Left renal cortex interstitium (tissue), 4 donors: ENCODE measurements at regions not wholly inside any gene's neighbourhood (a gene's known extent, or its start where the extent isn't known, plus 50 kb on each side); places are given as distances from the start of the nearest gene placed in this dataset.

Source experiments
- DNase-seq, 4 donors: peaks; one replicate each; pipeline ENCODE4 v3.0.0-alpha.2; 2013; ENCODE audit warnings: low read depth in 4 of 4, low spot score in 2 of 4, missing footprints in 1 of 4

DNA sequence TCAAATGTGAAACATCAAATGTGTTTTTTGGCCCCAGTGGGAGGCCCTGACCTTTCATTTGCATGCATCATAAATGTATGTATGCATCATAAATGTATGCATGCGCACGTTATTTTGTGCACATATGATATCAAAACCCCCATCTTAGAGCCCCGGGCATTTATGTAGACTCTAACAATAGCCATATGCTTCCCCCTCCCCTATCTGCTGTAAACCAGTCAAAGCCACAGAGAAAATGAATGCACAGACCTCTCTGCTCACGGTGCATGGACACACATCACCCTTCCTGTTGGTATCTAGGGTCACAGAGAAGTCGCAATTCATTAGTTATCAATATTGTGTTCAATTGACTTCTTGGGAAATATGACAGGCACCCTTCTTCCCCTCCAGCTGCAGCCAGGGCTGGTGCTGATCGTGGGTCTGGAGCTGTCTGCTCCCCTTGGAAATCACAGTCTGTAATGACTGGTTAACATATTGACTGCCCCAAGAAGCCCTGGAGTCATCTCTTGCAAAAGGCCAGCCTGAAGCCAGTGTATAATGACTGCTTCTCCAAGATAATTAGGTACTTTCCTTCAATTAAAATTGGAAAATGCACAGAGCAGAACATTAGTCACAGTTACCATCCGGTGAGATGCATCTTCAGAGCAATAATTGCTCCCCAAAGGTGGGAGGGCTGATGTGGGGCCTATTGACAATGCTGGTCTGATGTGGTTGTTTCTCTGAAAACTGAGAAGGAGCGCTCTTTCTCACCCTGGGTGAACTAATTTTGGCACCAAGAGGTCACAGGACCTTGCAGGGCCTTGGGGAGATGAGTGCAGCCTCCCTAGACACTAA lies 532.2 kb downstream of the CDH26 start:
- no peak for DNase-seq

DNA sequence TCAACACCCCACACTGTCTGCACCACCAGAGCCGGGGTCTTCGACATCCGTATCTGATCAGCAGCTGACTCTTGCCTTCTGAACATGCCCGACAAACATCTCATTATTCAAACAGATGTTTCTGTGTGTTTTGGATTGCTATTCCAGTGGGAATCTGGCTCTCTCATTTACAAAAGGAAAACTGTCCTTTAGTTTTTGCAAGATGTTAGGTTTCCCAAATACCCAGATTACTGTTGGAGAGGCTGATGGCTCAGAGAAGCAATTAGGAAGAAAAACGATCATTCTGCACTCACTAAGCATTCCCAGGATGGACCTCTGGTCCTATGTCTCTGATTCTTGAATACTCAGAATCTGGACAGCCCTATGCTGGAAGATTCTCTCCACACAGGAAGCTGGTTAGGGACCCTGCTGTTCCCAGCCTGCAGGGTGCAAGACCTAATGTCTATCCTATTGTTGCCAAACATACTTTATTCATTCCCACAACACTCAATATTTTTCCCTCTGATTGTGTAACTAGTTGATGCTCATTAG lies 532.9 kb downstream of the CDH26 start:
- no peak for DNase-seq

DNA sequence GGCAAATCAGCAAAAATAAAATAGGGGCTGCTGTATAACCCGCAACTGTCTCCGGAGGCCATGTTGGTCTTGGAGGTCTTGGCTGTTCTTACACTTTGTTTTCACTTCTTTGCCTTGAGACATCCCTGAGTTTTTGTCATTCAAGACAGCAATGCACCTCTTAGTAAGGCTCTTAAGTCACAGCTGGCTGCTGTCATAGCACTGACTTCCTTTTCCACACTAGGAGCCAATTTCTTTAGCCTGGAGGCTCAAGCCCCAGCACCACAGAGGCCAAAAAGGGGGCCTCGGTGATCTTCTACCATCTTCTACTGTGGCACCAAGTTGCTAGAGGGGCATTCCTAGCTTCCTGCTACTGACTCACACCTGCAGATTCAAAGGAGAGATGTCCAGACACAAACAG lies 536.3 kb downstream of the CDH26 start:
- DNase-seq: no peak

DNA sequence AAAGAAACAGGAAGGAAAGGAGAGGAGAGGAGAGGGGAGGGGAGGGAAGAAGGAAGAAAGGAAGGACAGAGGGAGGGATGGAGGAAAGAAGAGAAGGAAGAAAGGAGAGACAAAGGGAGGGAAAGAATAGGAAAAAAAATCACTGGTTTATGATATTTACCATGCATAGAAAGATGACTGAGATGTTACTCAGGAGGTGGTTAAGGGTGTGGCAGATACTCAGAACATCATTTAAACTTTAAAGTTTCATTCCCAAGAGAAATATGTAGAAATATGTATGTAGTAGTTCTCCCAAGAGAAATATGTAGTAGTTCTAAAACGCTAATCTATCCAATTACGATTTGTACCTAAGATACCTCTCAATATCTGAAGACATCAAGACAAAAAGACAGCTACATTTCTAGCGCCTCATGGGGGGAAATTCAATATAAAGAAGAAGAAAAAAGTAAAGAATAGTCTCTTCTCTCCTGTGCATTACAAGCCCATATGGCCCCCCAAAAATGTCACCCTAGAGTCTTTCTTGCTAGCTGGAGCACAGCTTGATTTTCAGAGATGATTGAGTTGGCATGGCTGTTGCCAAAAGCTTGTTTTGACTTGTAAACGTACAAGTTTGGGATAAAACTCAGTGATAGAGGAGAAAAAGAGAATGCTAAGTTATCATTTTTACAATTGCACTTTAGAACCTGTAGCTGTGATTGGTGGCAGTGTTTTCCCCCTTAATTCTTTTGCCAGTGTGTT lies 539.2 kb downstream of the CDH26 start:
- no peak for DNase-seq

DNA sequence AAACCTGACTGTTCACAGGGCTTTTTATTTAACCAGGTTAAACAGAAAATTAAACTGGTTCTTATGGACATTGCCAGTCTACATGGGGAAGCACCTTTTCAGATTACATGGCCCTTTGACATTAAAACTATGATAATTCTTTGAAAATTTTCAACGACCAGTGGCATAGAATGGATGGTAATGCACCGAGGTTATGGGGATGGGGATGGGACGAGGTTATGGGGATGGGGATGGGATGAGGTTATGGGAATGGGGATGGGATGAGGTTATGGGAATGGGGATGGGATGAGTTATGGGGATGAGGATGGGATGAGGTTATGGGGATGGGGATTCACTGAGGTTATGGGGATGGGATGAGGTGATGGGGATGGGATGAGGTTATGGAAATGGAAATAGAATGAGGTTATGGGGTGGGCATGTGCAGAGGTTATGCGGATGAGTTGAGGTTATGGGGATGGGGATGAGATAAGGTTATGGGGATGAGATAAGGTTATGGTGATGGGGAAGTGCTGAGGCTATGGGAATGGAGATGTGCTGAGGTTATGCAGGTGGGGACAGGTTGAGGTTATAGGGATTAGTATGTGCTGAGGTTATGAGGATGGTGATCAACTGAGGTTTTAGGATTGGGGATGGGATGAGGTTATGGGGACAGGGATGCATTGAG lies 541.9 kb downstream of the CDH26 start:
- no peak for DNase-seq

DNA sequence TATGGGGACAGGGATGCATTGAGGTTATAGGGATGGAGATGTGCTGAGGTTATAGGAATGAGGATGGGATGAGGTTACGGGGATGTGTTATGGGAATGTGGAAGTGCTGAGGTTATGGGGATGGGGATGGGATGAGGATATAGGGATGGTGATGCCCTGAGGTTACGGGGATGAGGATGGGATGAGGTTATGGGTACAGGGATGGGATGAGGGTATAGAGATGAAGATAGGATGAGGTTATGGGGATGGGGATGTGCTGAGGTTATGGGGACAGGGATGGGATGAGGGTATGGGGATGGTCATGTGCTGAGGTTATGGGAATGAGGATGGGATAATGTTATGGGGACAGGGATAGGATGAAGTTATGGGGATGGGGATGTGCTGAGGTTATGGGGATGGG lies 542.8 kb downstream of the CDH26 start:
- no peak for DNase-seq

DNA sequence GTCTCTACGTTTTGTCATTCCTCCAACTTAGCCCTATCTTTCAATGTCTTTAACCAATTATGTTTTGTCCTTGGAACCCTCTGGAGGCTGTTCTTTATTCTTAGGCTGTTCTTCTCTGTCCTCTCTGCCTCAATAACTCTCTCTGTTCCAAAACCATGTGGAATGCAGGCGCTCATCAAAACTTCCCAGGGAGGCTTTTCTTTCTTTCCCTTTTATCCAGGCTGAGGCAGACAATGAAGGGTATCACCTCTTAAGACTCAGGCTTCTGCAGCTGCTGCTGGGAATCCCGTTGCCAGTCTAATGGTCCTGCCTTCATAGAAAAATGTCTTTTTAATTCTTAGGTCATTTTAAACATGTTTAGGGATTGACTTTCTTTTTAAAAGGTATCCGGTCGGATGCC lies 544.7 kb downstream of the CDH26 start:
- DNase-seq: no peak

DNA sequence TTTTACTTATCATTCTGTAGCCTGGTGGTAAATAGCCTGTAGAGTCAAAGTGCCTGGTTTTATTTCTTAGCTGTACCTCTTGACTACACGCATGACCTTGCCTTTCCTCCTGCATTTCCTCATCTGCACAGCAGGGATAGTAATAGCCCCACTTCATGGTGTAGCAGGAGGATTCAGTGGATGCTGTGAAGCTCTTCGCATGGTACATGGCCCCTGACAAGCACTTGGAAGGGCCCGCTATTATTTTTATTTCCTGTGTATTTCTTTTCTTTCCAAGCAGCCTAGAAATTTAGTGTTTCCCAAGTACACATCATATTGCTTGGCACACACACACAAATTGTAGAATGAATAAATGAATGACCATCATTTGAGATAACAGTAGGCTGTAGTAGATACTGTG lies 547.2 kb downstream of the CDH26 start:
- DNase-seq: no peak

DNA sequence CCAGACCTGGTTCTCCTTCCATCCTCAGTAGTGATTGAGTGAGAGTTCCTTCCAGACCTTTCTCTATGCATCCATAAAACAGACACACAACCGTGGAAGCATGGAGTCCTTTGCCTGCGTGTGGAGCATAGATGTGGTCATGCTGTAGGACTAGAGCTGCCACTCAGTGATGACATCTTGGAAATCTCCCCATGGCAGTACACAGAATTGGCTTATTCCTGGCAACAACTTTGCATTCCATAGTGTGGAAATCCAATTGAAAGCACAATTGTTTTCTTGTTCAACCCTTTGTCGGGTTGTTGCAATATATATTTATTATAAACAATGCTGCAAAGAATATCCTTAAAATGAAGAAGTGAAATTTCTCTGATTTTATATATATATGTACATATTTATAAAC lies 547.8 kb downstream of the CDH26 start:
- no peak for DNase-seq

DNA sequence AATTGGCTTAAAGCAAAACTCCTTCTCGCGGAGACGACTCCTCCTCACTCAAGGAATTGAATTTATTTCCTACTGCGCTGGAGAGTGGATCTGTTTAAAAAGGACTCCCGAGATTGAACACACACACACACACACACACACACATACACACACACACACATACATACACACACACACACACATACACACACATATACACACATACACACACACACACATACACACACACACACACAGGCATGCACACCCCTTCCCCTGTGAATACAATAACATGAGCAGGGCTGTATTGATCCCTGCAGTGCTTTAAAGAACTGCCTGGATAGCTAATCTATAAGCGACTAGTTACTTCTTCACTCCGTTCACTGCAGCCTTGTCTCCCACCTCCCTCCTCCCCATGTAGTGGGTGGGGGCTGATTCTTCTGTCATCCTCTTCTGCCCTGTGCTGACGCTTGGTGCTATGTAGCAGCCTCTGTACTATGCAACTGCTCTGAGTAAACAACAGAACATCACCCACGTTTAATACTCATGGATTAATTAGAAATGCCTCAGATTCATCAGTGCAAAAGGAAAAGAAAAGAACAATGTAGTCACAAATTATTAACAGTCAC lies 549.0 kb downstream of the CDH26 start:
- DNase-seq: no peak

DNA sequence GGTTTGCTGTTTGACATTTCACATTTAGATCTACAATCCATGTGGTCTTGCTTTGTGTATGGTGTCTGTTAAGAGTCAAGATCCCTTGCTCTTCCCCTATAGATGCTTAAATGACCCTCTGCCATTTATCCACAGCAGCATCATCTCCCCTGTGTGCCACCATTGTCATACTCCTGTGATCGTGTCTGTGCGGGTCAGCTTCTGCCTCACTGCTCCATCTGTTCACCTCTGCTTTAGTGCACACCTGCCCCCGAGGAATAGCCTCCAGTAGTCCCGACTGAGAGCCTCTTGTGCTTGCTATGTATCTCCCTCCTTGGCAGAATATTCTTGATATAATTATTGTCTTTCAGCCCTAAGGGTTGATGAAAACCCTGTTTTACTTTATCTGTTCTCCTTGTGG lies 551.2 kb downstream of the CDH26 start:
- DNase-seq: no peak

DNA sequence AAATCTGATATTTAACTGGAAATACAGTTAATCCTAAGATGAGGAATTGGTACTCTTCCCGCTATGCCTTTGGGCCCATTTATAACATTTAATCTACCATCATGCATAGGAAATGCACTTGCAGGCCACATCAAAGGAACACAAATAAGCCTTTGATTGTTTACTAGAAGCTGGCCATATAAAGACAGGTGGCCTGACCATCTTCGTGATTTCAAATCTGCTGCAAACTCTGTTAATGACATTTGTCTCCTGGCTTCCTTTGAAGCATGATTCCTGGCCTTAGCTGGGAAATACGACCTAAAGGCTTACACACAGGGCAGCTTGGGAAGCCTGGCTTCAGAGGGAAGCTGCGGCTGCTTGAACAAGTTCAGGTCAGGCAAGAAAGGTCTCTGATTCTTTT lies 552.1 kb downstream of the CDH26 start:
- DNase-seq: no peak

DNA sequence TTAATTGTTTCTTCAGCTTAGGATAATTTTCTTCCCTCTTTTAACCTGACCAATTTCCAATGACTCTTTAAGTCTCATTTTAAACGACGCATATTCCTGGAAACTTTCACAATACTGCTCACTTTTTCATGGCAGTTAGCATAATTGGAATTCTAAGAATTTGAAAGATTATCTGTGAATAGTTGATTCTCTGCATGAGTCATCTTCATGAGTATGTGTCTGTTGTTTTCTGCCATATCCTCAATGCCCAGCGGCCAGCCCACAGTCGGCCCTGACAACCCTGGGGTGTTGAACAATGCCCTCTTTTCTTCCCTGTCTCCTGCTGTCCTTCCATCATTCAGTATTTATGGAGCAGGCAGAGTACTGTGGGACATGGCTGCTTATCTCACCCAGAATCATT lies 554.2 kb downstream of the CDH26 start:
- no peak for DNase-seq

DNA sequence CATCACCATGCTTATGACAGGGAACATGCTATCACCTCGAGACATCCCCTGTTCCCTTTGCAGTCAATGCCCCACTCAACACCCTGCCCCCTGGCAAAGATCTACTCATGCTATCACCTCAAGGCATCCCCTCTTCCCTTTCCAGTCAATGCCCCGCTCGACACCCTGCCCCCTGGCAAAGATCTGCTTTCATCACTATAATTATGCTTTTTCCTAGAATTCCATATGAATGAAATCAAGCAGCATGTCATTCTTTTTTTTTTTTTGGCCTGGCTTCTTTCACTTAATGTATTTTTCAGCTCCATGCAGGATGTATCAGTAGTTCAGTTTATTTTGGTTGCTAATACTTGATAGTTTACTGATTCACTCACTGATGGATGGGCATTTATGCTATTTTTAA lies 554.9 kb downstream of the CDH26 start:
- DNase-seq: no peak

DNA sequence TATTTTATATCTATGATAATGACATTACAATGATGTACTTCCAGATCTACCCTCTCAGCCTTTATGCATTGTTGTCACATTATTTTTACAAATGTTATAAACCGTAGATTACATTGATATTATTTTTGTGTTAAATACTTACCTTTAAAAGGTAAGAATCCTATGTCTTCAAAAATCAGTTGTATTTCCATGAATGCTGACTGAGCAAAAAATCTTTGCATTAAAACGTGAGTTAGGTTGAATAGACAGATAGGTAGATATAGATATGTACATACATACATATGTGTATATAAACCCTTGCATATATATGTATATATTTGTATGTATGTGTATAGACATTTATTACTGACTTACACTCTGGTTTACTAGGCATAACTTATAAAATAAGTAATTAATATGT lies 558.2 kb downstream of the CDH26 start:
- no peak for DNase-seq

DNA sequence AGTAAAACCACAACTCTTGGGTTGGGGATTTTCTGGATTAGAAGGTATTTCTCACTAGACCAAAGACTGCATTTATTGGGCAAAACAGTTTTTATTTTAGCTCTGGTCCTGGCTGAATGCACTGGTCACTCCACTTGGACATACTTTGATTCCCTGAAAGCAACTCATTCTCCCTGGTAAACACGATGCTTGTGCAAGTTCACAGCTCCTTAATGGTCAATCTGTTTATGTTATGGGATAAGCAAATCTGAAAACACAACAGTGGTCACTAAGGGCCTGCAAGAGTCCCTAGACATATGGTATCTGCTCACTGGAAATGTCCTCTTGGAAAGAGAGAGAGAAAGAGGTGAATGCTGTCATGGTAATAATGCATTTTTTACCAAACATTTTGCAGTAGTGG lies 559.8 kb downstream of the CDH26 start:
- no peak for DNase-seq

DNA sequence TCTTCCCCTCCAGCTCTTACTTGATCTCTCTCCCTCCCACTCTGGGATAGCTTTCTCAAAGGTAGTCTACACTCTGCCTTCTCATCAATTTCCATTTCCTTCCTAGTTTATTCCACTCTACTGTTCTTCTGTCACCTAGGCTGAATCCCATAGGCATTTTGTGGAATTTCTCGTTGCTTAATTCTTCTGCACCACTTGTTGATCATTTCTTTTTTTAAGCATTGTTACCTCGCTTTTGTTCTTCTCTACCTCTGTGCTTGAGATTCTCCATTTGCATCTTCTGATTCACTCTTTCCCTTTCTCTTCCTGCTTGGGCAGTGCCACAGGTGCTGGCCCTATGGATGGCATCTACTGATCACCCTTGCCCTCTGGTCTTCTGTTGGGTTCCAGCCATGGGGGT lies 567.2 kb downstream of the CDH26 start:
- DNase-seq: no peak

DNA sequence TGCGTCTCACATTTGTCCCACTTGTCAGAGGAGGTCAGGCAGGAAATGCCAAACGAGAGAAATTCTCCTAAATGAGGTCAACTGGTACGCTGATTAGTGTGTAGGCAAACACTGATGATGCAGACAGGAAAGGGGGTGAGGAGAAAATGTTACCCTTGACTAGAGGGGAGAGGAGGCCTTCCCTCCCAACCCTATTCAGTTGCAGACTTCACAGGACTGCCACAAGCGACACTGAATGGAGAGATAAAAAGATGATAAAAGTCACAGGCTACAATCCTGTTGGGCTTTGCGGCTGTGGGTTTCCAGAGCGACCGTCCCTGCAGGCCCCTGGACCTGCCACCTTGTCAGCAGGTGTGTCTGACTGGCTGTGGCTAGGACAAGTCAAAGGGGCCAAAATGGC lies 569.4 kb downstream of the CDH26 start:
- no peak for DNase-seq

DNA sequence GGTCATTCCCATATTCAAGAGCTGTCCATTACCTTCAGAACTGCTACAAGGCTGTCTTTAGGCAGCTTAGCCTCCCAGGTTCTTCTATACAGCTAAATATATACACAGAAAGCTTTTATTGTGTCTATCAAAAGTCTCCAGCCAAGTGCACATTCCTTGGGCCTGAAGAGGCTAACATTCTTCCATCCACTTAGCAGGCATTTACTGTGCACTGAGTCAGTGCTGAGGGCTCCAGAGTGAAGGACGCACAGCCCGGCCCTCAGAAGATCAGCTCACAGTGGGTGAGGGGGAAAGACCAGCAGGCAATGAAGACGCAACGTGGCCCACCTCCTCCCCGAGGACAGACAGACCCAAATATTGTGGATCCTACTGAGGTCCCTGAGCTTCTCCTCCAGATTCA lies 569.9 kb downstream of the CDH26 start:
- DNase-seq: no peak

DNA sequence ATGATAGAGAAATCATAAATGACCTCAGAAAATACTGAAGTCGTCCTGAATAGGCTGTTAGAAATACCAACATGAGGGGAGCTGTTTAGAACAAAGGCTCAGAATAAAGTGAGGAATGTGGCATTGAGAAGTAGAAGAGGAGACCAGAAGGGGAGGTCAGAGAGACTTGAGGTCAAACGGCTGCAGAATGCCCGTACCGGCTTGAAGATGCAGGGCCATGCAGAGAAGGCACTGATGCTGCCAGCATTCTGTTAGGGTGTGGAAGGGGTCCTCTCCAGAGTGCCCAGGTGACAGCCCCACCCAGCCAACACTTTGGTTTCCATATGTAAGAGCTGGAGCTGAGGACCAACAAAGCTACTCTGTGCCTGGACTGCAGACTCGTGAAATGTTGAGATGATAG lies 570.9 kb downstream of the CDH26 start:
- DNase-seq: no peak

DNA sequence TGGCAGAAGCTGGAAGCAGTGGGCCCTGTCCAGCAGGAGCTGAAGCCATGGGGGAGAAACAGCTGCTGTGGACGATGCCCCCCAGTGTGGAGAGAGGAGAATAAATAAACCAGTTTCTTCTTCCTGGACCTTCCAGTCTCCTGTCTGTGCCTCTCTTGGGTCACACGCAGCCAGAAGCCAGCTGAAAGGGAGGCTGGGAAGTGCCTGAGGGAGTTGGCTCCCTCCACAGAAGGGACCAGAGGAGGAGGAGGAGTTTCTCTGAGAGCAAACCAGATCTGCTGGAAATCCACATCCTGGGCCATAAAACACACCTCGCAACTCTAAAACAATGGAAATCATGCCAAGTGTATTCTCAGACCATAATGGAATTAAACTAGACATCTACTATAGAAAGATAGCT lies 577.0 kb downstream of the CDH26 start:
- no peak for DNase-seq
